NOMO-1 treated with DMSO at 0.1 percent for 48 hours (cell line): ENCODE measurements at regions not wholly inside any gene's neighbourhood (a gene's known extent, or its start where the extent isn't known, plus 50 kb on each side); places are given as distances from the start of the nearest gene placed in this dataset.

Source experiments
- DNase-seq: peaks from one replicate; lab custom pipeline; 2025; ENCODE audit not compliant: unreplicated experiment; lab: John Stamatoyannopoulos, UW

DNA sequence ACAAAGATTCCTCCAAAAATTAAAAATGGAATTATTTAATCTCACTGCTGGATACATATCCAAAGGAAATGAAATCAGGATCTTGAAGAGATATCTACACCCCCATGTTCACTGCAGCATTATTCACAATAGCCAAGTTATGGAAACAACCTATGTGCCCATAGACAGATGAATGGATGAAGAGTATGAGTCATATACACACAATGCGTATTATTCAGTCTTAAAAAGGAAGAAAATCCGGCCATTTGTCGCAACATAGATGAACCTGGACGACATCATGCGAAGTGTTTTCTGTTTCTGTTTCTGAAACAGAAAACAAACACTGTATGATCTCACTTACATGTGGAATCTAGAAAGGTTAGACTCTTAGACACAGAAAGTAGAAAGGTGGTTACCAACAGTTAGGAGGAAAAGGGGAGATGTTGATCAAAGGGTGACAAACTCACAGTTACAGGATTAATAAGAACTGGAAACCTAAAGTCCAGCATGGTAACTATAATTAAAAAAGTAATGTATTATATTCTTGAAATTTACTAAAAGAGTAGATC is 87.8 kb upstream of the ERBB4 start:
- DNase-seq, result no peak

DNA sequence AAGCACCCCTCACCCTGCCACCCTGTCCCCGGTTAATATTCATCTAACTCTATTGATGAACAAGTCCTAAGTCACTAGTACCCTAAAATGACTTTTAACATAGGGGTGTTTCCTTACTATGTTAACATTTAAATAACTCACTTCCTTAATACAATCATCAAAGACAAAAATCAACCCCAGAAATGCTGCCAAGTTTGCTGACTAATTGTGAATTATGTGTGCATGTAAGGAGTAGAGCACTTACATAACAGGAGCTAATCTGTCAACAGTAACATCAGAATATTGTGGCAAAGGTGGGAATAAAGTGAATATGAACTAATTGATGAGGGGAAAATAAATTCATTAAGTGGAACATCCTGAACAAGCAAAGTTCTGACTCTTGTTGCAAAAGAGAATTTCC is 81.4 kb upstream of the ERBB4 start:
- no peak for DNase-seq

DNA sequence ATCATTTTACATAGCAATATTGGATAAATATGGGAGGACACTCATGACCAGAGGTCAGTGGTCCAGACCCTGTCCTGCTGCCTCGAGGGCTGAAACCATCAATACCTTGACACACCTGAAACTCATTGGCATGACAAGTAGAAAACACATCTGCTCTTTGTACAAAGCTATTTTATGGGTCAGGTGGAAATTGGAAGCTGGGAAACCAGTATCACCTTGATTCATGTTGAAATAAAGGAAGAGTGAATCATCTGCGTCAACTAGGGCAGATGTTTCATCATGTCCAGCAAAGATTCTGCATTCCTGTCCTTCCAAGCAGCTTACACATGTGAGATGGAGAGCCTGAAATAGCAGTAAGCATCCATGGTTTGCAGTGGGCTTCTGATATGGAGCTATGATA is 80.0 kb upstream of the ERBB4 start:
- DNase-seq, result no peak

DNA sequence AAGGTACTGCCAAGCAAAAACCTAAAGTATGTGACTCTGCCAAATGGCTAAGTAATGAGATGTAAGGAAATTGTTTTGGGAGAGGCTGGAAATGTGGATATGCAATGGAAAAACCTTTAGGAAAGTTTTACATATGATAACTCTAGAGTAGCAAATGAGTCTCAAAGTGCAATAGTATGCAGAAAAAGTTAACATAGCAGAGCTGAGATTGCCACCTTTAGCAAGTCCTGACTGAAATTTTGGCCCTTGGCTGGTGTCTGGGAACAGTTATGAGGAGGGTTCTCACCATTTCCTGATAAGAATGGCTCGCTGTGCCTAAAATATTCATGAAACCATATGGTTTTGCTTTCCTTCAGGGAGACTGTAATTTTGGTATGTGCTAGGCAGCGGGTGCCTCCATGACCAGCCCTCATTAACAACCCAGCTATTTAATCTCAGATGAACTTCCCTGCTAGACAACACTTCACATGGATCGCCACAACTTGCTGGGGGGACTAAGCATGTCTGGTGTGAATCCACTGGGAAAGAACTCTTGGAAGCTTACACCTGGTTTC is 72.3 kb upstream of the ERBB4 start:
- DNase-seq, result no peak

DNA sequence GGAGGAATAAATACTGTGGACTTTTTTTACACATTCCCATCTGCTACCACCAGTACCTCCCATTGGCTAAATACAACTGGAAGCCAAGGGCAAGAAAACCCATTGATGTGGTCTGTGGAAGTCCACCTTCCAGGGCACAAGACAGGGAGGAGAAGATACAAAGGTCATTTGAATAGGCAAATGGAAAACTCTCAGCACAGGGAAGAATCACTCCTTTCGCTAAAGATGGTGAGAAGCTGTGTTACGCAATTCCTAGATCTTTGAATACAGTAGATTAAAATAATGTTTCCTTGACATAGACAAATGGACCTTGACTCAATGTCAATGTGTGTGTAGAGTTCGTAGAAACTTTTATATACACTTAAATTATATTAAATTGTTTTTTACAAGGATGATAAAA is 70.9 kb upstream of the ERBB4 start:
- no peak for DNase-seq

DNA sequence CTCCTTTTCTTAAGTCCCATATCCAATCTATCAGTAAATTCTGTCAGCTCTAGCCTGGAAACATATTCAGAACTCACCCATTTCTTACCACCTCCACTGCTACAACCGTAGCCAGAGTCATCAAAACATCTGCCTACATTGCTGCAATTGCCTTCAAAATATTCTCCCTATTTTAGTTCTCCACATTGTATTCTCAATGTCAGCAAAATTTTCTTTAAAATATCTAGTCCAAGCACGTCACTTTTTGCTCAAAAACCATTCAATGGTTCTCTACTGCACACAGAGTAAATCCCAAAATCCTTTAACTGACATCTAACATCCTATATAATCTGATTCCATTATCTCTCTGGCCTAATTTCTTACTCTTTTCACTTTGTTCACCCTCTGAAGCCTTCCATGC is 68.5 kb upstream of the ERBB4 start:
- DNase-seq, result no peak

DNA sequence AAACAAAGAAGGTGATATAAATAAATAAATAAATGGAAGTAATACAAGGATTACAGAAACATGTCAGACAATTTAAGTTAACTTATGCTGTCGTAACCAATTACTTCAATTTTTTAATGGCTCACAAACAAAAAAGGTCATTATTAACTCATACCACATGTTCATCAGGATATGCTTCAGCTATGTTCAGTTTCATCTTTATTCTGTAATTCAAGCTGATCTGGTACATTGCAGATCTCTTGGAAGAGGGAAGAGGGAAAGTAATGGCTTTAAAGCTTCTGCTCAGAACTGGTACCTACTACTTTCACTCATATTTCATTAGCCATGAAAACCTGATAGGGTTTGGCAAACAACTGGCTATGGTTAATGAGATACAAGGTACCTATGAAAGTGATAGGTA is 67.6 kb upstream of the ERBB4 start:
- DNase-seq, result no peak

DNA sequence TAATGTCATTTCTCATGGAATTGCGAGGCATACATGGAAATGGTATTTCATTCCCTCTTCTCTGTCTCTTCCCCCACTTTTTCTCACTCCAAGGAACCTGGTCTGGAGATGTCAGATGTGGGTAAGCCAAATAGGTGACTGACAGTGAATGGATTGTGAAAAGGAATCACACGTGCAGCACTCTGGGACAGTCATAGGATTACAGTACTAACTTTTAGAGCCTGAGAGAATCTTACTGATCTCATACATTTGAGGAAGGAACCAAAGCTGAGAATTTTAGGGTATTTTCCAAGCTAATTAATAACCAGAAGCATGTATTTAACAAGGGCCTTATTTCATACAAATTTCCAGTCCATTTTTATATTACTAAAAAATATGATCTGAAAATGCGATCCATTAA is 58.1 kb upstream of the ERBB4 start:
- DNase-seq, result no peak

GRCh38 chr2:212596276-212596675 is 57.7 kb upstream of the ERBB4 start:
- DNase-seq, result no peak

DNA sequence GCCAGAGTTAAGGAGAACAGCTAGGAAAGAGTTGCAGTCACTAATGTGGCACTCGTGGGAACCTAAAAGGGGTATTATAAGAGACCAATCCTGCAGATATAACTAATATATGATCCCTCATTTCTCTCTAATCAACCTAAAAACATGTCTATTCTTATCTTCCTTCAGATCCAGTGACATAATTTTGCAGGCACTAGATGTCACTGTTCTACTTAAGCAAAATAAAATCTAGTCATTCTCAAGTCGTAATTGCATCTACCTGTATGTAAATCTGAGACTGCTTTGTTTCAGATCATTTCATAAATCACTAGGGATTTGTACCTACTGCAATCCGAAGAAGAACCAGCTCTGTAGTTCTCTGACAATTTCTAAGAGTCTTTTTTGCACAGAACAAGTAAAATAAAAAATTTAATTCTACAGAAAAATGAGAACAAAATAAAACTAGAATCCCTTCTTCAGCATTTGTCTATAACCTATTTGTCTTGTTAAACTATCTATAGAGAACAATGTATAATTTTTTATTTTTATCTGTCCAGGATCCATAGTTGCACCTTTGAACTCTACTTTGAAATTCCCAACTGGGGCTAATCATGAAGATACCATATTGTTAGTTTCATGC is 56.5 kb upstream of the ERBB4 start:
- peak; percentile 8 for DNase-seq

DNA sequence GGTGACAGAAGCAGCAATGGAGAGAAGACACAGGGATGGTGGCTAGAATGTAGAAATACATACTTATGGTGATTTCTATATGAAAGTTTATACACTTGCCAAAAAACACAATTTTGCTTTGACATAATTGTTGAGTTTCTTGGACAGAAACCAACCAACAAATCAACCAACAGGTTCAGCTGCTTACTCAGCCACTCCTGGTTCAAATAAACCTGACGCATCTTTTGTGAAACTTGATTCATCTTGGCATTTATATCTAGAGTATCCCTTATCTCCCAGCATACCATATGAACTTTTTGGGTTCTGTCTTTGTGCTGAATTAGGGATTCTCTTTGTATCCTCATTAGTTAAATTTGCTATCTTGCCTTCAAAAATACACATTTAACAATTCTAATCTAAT is 54.1 kb upstream of the ERBB4 start:
- no peak for DNase-seq
